ENCODE measurements at regions not wholly inside any gene's neighbourhood (a gene's known extent, or its start where the extent isn't known, plus 50 kb on each side); places are given as distances from the start of the nearest gene placed in this dataset.

DNA sequence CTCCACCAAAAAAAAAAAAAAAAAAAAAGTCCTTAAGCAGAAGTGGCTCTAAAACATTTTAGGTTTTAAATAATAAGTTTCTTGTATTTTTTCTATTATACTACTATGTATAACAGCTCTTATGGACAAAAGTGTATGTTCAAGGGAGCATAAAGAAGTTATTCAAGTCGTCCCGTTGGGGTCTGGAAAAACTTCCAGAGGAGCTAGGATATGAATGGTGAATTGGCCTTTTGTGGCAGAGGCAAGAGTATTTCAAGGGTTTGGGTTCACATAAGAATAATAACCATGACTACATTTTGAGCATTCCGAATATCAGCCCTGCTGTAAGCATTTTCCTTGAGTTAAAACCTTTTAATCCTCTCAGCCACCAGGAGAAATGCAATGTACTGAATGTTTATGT lies 50.6 kb upstream of the ARHGAP42 start:
- no peak for DNase-seq (ENCODE audit: low read depth)

All from HT1080 (cell line).